Stimulated activated CD8-positive, alpha-beta memory T cell treated with anti-CD3 and anti-CD28 coated beads, Interleukin-4, amount 100 ng/mL, for 48 hours (primary cell): ENCODE measurements at regions not wholly inside any gene's neighbourhood (a gene's known extent, or its start where the extent isn't known, plus 50 kb on each side); places are given as distances from the start of the nearest gene placed in this dataset.
"Not testable (repeated sequence)": the region's sequence is repeated elsewhere in the genome, so short reads cannot be mapped to it uniquely, and the experiment has no call there.

Experiments
- DNase-seq: peaks from one replicate; pipeline ENCODE4 v3.0.0-alpha.2; 2020

- DNase-seq = no peak
Observed at GRCh38 chr5:159800131-159800840, 116.0 kb upstream of the ADRA1B start.

- DNase-seq = no peak
Observed at GRCh38 chr5:159801303-159801702, 115.0 kb upstream of the ADRA1B start.

- DNase-seq = no peak
Observed at GRCh38 chr5:159802661-159803060, 113.6 kb upstream of the ADRA1B start.

- DNase-seq = no peak
Observed at GRCh38 chr5:159804121-159804520, 112.2 kb upstream of the ADRA1B start.

- DNase-seq = no peak
Observed at GRCh38 chr5:159805021-159805420, 111.3 kb upstream of the ADRA1B start.

- not testable (repeated sequence) for DNase-seq
Observed at GRCh38 chr5:159807135-159807534, 109.1 kb upstream of the ADRA1B start.

GRCh38 chr5:159807586-159807985, 108.7 kb upstream of the ADRA1B start:
- no peak for DNase-seq

- DNase-seq = no peak
Observed at GRCh38 chr5:159811712-159812111, 104.6 kb upstream of the ADRA1B start.

- DNase-seq = not testable (repeated sequence)
Observed at GRCh38 chr5:159812759-159813158, 103.5 kb upstream of the ADRA1B start.

GRCh38 chr5:159814222-159814621, 102.1 kb upstream of the ADRA1B start:
- DNase-seq = no peak

- DNase-seq = no peak
Observed at GRCh38 chr5:159814805-159815585, 101.3 kb upstream of the ADRA1B start.

- DNase-seq = no peak
Observed at GRCh38 chr5:159817262-159818029, 98.8 kb upstream of the ADRA1B start.

GRCh38 chr5:159819591-159820411, 96.5 kb upstream of the ADRA1B start:
- no peak for DNase-seq

GRCh38 chr5:159820692-159821091, 95.6 kb upstream of the ADRA1B start:
- DNase-seq = no peak

- DNase-seq = no peak
Observed at GRCh38 chr5:159821461-159821940, 94.8 kb upstream of the ADRA1B start.

GRCh38 chr5:159824188-159825161, 91.8 kb upstream of the ADRA1B start:
- DNase-seq = no peak

GRCh38 chr5:159825551-159826051, 90.7 kb upstream of the ADRA1B start:
- no peak for DNase-seq

GRCh38 chr5:159826351-159827214, 89.7 kb upstream of the ADRA1B start:
- no peak for DNase-seq

GRCh38 chr5:159827861-159828260, 88.4 kb upstream of the ADRA1B start:
- DNase-seq = no peak

GRCh38 chr5:159832073-159832472, 84.2 kb upstream of the ADRA1B start:
- no peak for DNase-seq
